ENCODE measurements at regions not wholly inside any gene's neighbourhood (a gene's known extent, or its start where the extent isn't known, plus 50 kb on each side); places are given as distances from the start of the nearest gene placed in this dataset.

DNA sequence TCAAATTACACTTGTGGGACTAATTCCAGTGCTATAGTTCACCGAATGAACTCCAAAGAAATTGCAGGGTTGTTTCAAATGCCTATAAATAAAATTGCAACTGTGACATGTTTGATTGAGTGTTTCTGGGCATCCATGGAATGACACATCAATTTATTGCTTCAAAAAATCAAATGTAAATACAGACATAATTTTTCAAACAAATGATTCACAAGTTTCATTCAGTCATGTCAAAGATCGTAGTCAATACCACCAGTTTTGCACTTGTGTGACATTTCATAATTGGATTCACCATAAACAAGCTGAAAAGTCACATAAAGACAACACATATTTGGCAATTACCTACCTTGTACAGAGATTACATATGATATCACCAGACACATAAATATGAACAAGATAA lies 350.8 kb downstream of the CDH2 start:
- ATAC-seq (no peak), DNase-seq (no peak)

DNA sequence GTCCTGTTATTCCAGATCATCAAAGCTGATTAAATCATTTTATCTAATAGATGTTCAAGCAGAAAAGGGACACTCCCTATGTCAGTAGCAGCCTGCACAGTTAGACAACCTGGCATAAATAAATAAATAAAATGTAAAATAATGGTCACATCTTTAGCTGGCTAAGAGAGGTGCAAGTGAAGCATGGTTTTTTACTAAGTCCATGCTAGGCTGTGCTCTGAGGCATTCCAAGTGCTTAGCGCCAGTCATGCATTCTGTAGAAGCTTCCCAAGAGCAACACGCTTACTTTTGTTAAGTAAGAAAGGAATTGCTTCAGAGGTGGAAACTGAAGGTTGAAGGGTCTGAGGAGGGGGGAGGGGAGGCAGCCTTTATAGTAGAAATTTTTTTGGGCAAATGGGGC lies 351.2 kb downstream of the CDH2 start:
- no peak for DNase-seq
- ATAC-seq = no peak

DNA sequence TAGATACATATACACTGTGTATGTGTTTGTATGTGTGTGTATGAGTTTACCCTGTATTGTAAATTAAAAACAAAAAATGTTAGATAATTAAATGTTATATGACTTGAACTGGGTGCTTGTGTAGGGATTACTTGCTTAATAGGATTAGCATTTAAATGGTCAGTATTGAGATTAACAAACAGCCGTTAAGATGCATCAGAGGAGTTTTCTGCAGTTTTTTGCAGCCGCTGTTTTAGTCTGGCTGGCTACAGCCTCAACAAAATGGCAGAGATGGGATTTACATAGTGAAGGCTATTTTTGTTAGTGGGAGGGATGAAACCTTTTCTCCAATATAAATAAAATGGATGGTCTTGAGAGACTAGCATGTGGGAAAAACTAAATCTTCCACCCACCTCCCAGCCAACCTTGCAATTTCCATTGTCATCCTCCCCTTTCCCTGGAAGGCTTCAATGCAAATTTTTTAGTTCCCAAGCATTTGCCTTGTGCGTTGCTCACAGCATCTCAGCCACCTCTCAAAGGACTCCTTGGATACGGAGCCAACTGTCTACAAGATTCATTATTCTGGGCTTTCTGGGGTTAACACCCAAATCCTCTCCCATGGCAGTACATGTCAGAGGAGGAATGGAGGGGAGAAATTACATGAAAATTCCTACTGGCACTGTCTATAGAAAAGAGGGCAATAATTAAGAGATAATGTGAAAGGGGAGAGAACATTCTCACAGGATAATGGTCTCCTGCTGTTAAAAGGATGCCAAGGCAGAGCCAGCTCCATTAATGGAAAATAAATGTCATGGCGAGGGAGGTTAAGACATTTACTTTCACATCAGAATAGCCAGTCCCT lies 351.9 kb downstream of the CDH2 start:
- no peak for DNase-seq
- no peak for ATAC-seq

DNA sequence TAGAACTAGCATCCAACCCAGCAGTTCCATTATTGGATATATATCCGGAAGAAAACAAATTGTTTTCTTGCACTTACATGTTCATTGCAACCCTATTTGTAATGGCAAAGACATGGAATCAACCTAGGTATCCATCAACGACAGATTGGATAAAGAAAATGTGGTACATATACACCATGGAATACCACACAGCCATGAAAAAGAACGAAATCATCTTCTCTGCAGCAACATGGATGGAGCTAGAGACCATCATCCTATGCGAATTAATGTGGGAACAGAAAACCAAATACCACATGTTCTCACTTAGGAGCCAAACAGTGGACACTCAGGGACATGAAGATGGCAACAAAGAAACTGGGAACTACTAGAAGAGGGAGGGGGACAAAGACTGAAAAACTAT lies 352.7 kb downstream of the CDH2 start:
- DNase-seq (no peak), ATAC-seq (no peak)

DNA sequence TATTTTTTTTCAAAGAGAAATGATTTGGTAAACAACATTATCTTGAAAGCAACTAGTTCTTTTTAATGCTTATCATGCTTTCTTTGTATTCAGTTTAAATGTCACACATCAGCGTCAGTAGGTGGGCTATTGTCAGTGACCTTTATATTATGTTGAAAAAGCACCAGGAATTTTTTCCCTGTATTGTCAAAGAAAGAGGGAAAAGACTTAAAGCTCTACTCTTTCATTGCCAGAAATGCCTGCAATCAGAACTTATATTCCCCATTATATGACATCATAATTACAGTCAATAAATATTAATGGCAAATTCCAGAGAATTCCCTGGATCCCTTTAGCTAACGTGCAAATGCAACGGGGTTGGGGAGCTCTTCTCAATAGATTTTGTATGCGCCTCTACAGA lies 353.9 kb downstream of the CDH2 start:
- DNase-seq = no peak
- no peak for ATAC-seq

DNA sequence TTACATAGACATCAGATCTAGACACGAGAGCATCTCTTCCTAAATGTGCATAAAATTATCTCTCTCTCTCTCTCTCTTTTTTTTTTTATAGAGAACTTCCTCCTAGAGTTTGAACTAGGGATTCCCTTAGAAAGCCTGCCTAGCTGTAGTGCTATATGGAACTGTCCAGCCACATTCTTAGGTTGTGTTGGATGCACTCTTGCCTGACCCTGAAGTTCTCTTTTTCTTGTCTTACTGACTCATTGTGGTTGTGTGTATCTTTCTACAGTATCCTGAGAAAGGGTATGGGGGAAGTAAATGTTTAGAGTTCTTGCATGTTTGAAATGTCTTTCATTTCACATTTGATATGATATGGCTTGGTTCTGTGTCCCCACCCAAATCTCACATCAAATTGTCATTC lies 368.2 kb downstream of the CDH2 start:
- DNase-seq (no peak), ATAC-seq (no peak)

DNA sequence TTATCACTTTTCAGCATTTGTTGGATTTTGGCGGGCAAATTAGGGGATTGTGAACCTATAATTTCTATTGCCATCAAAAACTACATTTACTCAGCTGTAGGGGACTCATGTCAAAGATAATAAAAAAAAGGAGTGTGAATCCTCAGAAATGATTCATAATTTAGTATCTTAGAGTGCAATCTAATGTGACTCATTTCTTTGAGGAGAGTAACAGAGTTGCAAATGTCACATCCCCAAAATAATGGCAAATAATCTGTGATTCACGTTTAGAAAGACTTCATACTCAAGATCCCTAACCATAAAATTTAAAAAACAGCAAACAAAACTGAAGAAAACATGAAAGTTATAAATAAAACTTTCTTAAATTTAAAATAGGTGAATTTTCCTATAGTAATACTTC lies 373.0 kb downstream of the CDH2 start:
- no peak for ATAC-seq
- no peak for DNase-seq

DNA sequence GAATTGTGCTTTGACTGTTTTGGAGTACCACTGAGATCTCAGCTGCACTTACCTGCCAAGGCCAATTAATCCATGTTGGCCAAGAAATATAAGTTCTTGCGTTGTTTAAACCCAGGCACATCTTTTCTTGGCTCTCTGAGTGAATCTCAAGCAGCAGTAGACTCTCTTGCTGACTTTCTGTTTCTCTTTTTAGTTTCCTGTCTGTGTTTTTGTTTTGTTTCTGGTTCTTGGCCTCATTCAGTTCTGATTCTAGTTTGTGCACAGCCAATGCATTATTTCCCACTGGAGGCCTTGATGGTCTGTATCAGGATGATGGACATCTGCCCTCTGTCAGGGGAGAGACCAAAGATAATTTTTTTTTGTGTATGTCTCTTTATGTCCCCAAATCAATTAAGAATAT lies 379.4 kb downstream of the CDH2 start:
- no peak for ATAC-seq
- no peak for DNase-seq

DNA sequence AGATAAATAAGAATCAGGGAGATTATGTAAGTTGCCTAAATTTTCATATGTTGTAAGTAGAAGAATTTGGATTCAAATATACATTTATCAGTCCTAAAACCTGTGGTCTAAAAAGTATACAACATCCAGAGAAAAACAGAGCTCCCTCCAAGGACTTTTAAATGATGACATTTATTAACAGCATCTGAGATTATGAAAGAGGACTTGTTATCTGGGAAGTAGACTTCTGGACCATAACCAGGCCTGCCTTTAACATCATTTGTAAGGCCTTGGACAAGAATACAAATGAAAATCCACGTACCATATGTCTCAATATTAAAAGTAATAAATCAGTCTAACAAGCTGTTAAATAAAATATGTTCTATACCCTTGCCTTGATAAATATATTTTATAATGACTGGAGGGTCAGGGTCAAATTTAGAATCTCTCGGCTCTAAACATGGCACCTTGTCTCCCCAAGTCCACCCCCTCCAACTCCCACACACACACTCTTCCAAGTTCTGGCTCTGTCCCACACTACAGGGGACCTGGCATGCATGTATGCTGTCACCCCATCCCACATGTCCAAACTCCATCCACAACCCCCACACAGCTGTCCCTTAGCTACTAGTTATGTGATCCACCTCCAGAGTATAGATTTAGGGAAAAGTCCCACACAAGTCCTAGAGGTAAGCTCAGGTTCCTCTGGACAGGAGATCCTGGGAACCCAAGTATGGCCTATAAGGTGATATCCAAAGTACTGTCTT lies 382.6 kb downstream of the CDH2 start:
- ATAC-seq (no peak), DNase-seq (no peak)

DNA sequence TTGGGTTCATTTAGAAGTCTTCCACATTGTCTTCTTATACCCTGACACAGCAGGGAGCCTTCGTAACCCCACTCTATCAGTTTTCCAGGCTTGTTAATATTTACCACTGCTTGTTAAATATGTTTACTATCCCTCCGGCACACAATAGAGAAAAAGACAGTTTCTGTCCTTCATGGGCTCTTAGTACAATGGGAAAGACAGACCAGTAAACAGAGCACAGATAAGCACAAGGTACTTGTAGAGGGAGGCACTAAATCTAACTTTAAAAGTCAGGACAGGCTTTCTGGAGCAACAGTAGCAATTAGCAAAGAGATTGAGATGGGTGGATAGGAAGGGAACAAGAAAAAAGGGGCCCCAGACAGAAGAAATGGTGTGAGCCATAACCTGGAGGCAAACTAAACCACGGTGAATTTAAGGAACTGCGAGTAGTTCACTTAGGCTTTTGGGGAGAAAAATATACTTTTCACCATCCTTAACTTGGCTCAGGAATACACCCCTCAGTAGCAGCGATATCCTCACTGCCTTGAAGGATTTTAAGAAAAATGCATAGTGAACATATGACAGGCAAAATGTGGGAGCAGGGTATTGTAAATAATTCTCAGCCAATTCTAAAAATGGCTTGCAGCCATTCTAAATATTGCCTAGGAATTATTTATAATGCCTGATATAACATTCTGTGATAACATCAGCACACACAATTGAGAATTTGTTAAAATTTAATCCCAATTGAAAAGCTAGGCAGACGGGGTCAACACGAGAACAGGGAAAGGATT lies 383.7 kb downstream of the CDH2 start:
- DNase-seq (no peak), ATAC-seq (no peak)

DNA sequence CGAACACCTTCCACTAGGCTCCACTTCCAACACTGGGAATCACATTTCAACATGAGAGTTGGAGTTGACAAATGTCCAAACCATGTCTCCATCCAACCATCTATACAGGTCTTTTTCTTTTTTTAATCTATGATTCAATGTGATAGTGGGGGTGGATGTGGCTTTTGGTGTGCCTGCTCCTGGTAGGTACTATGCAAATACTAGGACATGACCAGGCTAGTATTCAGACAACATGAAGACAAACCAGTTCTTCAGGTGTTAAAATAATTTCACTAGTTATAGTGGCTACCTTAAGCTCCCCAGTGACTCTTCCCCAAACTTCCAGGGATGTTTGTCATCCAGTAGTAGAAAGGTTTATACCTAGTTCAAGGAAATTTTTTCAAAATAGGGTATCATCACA lies 387.5 kb downstream of the CDH2 start:
- ATAC-seq (no peak), DNase-seq (no peak)

DNA sequence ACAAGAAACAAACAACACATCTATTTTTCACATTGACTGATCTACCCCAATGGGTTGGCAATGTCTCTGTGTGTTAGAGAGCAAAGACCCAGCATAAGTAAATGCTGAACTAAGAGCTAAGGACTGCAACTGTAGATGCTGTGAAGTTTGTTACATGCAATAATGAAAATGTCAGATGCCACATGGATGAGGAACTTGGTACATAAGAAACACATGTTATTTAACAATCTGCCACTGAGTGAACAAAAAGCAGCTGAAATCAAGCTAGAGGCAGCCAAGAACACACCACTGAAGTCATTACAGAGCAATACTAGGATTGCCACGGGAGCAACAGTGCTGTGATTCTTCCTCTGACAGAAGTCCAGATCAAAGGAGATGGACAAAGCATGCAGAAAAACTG lies 389.4 kb downstream of the CDH2 start:
- no peak for DNase-seq
- no peak for ATAC-seq

DNA sequence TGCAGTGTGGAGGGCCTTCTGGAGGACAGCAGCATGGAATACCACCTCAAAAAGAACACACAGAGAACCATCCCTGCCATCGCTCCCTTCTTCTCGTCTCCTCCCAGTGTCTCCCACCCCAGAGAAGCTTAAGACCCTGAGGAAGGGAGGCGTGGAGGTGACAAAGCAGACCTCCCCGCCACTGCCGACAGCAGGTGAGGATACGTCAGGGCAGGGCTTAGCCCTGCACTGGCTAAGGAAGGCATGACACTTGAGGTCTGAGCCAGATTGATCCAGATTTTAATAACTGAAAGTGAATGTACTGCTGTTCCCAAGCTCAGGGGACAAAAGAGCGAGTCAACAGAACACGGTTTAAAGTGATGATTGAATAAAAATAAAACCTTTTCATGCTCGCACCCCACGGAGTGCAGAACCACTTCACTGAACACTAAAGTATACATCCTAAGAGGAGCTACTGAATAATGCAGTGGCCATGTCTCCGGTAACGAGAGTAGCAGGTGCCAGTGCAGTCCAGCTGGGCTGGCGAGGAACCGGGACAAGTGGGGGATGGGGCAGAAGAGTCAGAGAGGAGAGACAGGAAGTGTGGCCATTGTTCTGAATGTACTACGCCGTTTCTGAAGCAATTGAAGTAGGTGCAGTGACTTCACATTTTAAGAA lies 391.0 kb downstream of the CDH2 start:
- ATAC-seq = no peak
- no peak for DNase-seq

DNA sequence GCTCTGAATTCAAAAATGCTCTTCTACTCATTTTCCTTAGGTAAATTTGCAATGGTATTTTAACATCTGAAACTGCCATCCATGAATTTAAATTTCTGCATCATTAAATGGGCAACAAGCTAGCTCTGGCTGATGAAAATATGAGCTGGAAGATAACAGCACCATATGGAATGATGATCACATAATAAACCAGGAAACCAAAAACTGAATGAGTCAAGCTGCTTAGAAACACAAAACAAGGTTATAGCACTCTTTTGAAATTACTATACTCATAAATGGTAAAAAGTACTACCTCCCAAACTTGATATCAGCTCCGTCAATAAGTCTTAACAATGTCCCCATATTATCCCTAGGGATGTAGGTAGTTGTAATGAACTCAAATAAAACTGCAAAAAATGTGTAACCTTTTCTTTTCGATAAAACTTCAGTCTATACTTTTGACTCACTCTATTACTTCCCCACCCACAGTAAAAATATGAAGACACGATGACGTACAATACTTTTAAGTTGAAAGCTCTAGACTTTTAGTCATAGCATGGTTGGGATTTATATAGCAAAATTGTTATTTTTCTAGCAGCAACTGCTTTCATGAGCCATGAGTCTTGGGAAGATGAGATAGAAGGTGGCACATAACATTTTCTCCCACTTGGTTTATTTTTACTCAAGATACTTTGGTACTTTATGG lies 396.7 kb downstream of the CDH2 start:
- ATAC-seq (no peak), DNase-seq (no peak)

DNA sequence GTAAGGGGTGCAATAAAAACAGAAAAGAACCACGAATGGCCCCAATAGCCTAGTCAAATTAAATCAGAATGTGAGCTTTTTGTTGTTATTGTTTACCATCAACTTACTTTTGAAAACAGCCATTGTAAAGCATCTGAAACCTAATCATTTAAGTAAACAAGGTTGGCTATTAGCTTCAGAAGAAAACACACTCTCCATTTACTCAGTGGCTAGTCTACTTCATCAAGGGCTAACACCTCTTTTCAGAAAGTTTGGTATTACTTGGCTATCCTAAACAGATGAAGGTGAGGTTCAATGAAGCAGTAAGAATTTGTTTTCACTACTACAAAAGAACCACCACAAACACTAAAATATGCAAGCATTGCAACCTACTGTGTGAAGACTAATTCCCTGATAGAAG lies 398.0 kb downstream of the CDH2 start:
- no peak for ATAC-seq

DNA sequence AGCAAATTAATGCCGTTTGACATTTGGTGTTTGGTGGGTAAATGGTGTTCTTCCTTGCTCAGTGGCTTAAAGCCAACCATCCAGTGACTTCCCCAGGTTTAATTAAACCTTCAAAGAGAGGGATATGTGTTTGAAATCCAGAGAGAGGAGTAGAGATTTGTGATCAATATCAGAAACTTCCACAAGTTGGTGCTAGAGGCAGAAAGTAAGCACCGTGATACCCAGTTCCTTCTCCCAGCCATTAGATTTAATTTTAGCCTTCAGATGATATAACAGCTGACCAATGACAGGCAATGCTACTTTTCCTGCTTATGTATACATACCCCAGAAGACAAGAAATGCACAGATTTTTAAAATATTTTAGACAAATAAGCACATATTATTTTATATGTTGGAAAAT lies 398.5 kb downstream of the CDH2 start:
- DNase-seq = no peak
- no peak for ATAC-seq

More for the DNA sequence above, 398.0 kb downstream of the CDH2 start:
- DNase-seq = no peak

DNA sequence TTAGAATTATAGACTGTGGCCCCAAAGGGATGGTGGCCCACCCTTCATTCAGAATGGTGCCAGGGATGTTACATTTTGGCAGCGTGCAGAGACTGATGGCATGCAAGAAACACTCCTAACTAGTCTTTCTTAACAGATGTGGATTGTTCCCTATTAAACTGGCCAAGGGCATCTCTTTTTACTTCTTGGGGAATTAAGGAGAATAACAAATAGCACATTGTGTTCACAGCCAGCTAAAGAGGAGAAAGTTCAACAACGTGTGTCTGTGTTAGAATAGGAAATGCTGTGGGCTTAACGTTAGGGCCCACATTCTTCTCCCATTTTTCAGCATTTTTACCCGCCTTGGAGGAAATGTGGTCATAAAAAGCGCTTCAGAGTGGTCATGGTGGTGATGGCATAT lies 404.8 kb downstream of the CDH2 start:
- DNase-seq (no peak), ATAC-seq (no peak)

DNA sequence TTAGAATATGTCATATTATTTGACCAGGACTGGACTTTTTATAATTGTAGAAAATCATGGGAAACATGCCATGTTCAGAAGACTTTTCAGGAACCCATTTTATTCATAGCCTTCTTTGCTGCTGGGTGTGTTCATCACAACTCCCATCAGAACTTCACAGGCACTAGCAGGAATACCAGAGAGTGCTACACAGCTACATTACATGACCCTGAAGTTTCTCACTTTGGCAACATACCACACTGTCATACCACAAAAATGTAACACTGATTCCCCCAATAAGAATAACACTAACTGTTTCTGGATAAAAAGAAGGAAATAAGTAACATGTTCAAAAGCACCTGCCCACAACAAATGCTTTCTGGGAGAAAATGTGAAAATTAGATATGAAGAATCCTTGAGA lies 405.4 kb downstream of the CDH2 start:
- ATAC-seq (no peak), DNase-seq (no peak)

DNA sequence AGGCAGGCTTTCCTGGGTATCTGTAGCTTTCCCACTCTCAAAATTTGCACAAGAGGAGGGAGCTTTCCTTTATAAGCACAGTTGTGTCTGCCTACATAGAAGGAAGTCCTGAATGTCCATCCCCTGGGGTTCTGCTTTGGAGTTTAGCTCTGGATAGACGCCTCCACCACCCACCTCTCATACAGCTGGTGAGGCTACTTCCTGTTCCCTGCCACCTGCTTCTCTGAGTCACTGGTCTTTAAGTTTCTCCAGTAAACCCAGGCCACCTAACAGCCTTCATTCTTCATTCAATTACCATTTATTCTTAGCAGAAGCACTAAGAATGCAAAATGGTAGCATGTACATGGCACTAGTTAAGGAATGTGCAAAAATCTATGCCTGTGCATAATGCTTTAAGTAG lies 407.8 kb downstream of the CDH2 start:
- DNase-seq = no peak

DNA sequence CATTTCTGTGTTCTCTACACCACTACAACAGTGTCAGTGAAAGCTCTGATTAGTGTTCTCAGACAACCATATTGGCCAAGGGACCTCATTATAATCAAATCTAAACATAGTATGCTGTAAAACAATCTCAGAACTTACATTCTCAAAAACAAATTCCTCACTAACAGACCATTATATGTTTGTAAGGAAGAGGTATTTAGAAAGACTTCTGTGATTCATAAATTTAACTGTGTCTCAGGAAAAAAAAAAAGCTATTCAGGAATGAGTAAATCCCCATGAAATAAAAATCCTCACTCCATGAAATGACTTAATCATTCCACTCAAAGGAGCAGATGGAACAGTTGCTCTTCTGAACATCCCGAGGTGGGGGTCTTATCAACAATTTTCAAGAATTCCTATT lies 413.0 kb downstream of the CDH2 start:
- no peak for ATAC-seq
- no peak for DNase-seq

More for the DNA sequence above, 407.8 kb downstream of the CDH2 start:
- ATAC-seq = no peak

DNA sequence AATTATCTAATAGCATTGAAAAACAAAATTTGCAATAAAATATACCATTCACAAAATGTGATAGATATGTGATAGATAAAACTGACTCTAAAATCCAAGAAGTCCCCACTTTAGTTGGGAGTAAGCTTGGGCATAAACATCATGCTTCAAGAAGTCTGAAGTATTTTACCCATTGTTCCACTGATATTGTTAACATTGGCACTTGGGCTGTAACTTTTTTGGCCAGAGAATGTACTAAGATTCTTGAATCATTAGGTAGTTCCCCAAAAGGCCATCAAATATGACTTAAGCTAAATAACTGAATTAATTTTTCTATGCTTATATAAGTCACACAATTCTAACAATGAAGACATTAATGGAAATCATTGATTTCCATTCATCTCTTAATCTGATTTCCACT lies 413.6 kb downstream of the CDH2 start:
- ATAC-seq = no peak

DNA sequence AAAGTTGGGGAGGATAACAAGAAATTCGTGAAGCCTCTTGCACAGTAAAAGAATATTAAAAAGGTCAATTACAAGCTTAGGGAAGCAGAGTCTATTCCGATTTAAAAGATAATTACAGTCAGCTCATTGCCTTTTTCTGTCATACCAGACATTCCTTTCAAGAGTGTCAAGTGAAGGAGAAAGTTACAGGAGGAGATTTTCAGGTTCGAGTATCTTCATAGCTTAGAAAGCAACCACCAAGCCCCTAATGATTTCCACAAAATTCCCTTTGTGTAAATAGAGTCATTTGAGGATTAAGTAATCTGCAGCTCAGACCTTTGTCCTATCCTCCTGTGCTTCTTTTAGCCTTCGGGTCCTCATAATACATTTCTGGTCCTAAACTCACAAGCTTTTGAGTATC lies 414.9 kb downstream of the CDH2 start:
- DNase-seq = no peak
- ATAC-seq = no peak

More for the DNA sequence above, 413.6 kb downstream of the CDH2 start:
- DNase-seq = no peak
